ENCODE measurements at regions not wholly inside any gene's neighbourhood (a gene's known extent, or its start where the extent isn't known, plus 50 kb on each side); places are given as distances from the start of the nearest gene placed in this dataset.

- TF ChIP-seq MXD1 (CRISPR knock-in tag; IDR thresholded peaks at IDR 0.05; ENCODE audit: borderline replicate concordance, poor library complexity, severe bottlenecking) = no peak
- TF ChIP-seq MEIS2 (IDR thresholded peaks at IDR 0.05; ENCODE audit: partially characterized antibody) = no peak
Observed at GRCh38 chr3:161745741-161746140, 249.1 kb downstream of the OTOL1 start (continued).

- Histone ChIP-seq H3K27ac (ENCODE audit: extremely low read depth, low read depth, low read length) (no peak overlapping the region), H3K79me2 (ENCODE audit: control insufficient read depth, insufficient read depth, low read length) (no peaks in the 10 kb centered on the region), H3K9me1 (ENCODE audit: control insufficient read depth, insufficient read depth, low read length) (no peaks in the 10 kb centered on the region), H3K4me2 (ENCODE audit: insufficient read depth, low read length) (no peak overlapping the region), H2AFZ (ENCODE audit: low read depth, low read length) (no peak overlapping the region), H4K20me1 (replicated peaks; ENCODE audit: control insufficient read depth, insufficient read depth, low read length) (no peaks in the 10 kb centered on the region), H3K9me3 (replicated peaks; ENCODE audit: control insufficient read depth, insufficient read depth, low read depth, low read length) (no peaks in the 10 kb centered on the region), H3K4me3 (no peak overlapping the region), H3K36me3 (ENCODE audit: control insufficient read depth, insufficient read depth, low read length) (no peaks in the 10 kb centered on the region), H3K27me3 (ENCODE audit: control insufficient read depth in 2 of 2, insufficient read depth in 2 of 2, low read length in 2 of 2) (no peaks in the 10 kb centered on the region), H3K4me1 (replicated peaks in 1 of 2; ENCODE audit: control insufficient read depth in 2 of 2, insufficient read depth in 2 of 2, low read length in 2 of 2) (no peaks in the 10 kb centered on the region), H3K9ac (ENCODE audit: insufficient read depth in 1 of 2, low read depth in 2 of 2, low read length in 2 of 2) (no peak overlapping the region)
- ATAC-seq (no peak), FAIRE-seq (no peak), DNase-seq (ENCODE audit: extremely low read depth in 1 of 4, low spot score in 3 of 4) (no peak)
- in situ Hi-C loops (cut with MboI) (no loop called here), intact Hi-C loops (cut with micrococcal nuclease) (no loop called here)
- BruUV-seq (replicated peaks) = no TSS peak
- POLR2A ChIA-PET = no interaction called here
- TF ChIP-seq CHD2 (IDR thresholded peaks at IDR 0.05; ENCODE audit: low read depth, low read length) = no peak
- no peak for TF ChIP-seq ATF6 (CRISPR knock-in tag; IDR thresholded peaks at IDR 0.05)
- TF ChIP-seq EZH2 (IDR thresholded peaks at IDR 0.05; ENCODE audit: borderline replicate concordance, low read depth, low read length) = no peak
- no peak for TF ChIP-seq HINFP (tag; conservative IDR thresholded peaks at IDR 0.05; ENCODE audit: low read depth)
- no peak for TF ChIP-seq NBN (IDR thresholded peaks at IDR 0.05; ENCODE audit: low read depth)
- TF ChIP-seq KDM2B (CRISPR knock-in tag; IDR thresholded peaks at IDR 0.05) = no peak
- peak; percentile 75 for TF ChIP-seq ZNF316 (IDR thresholded peaks at IDR 0.05)
- no peak for TF ChIP-seq POLR2H (tag; IDR thresholded peaks at IDR 0.05; ENCODE audit: low read depth)
- TF ChIP-seq C11orf30 (IDR thresholded peaks at IDR 0.05; ENCODE audit: low read depth) = peak; percentile 20; the same call in 1 of the 2 replicates
- no peak for TF ChIP-seq E2F4 (CRISPR knock-in tag; IDR thresholded peaks at IDR 0.05; ENCODE audit: low read depth)
- no peak for TF ChIP-seq ZNF239 (CRISPR knock-in tag; IDR thresholded peaks at IDR 0.05)
- no peak for TF ChIP-seq EHMT2 (IDR thresholded peaks at IDR 0.05)
- no peak for TF ChIP-seq WHSC1 (IDR thresholded peaks at IDR 0.05; ENCODE audit: low read length)
- 0 out of 2 replicates have a peak, but pooled peaks have one; percentile 14 for TF ChIP-seq MAFG (tag; conservative IDR thresholded peaks at IDR 0.05)
- CTCF ChIA-PET (ENCODE audit: low intra/inter-chr PET ratio) = no interaction called here
Observed at GRCh38 chr3:161748049-161748448, 251.4 kb downstream of the OTOL1 start.
